SJCRH30 (cell line): ENCODE measurements at regions not wholly inside any gene's neighbourhood (a gene's known extent, or its start where the extent isn't known, plus 50 kb on each side); places are given as distances from the start of the nearest gene placed in this dataset.
A peak's percentile ranks its signal among the peaks of the same experiment; 100 is the strongest.

Source experiments
- DNase-seq, 2 experiments: peaks; one replicate each; pipeline ENCODE4 v3.0.0-alpha.2; 2015 to 2020
- H3K27ac ChIP-seq: fragments of 250-450 bp; sonication (Bioruptor Pico); 2 replicates; pipeline ENCODE4 v1.5.1; 2020; ENCODE audit warnings: mild to moderate bottlenecking, moderate library complexity
- H3K27me3 ChIP-seq: fragments of 250-450 bp; sonication (Bioruptor Pico); 2 replicates; pipeline ENCODE4 v1.5.1; 2020; ENCODE audit warnings: mild to moderate bottlenecking, moderate library complexity
- H3K36me3 ChIP-seq: fragments of 250-450 bp; sonication (Bioruptor Pico); 2 replicates; pipeline ENCODE4 v1.5.1; 2020; ENCODE audit warnings: mild to moderate bottlenecking, moderate library complexity
- H3K4me1 ChIP-seq: fragments of 250-450 bp; sonication (Bioruptor Pico); 2 replicates; pipeline ENCODE4 v1.5.1; 2020; ENCODE audit warnings: mild to moderate bottlenecking, moderate library complexity
- H3K4me3 ChIP-seq: fragments of 250-450 bp; sonication (Bioruptor Pico); 2 replicates; pipeline ENCODE4 v1.5.1; 2020; ENCODE audit warnings: mild to moderate bottlenecking, moderate library complexity
- H3K9me3 ChIP-seq: fragments of 250-450 bp; sonication (Bioruptor Pico); replicated peaks from 2 replicates; pipeline ENCODE4 v1.5.1; 2020; ENCODE audit warnings: mild to moderate bottlenecking, moderate library complexity

DNA sequence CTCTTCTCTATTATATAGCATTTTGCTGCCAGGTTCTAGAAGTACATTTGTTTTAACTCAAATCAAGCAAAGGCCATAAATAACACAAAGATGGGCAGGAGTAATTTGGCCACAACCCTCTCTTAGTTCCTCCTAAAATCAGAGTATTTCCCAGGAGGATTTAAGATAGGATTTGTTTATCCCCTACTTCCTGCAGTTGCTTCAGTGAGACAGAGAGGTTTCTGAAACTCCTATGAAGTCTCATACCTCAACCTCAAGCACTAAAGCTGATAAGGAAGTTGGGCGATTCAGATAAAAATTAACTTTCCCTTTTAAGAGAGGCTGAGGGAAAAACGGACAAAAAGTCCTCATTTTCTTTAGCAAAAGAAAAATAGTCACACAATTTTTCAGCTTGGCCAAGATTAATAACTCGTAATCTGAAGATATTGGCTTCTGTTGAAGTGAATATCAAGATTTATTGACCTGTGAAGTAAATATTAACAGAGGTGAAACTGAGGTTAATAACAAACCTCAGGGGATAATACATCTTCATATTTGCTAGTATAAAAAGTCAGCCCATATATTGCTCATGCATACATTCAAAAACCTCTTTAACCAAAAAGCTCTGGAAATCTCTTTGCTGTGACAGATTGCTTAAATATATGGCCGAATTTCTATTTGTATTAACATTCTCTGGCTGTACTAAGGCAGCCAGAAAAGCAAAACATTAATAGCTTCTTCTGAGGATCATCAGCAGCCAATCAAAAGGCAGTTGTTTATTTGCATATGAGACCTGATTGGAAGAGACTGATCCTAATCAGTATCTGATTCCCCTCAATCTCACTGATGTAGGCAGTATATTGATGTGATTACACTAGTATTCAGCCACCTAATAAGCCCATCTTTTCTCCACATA lies 90.6 kb upstream of the GADL1 start:
- no peak overlapping the region for H3K27ac ChIP-seq
- no peak overlapping the region for H3K4me3 ChIP-seq
- H3K4me1 ChIP-seq: no peaks in the 10 kb centered on the region
- no peaks in the 10 kb centered on the region for H3K9me3 ChIP-seq
- DNase-seq: no peak
- H3K27me3 ChIP-seq: no peaks in the 10 kb centered on the region
- H3K36me3 ChIP-seq: no peaks in the 10 kb centered on the region

DNA sequence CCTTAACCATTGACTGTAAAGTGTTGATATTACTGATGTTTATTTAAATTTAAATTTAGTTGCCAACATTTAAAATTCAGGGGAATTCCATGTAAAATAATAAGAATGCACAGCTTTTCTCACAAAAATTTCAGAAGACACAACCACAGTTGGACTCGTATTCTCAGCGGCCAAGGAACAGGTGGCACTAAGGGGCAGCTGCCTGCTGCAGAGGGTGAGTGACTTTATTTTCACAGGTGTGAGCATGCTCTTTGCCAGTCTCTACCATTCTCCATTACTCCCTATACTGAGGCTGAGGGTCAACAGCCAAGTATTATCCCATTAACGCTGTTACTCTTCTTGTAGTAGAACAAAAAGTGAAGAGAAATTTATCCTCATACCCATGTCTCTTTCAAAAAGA lies 92.1 kb upstream of the GADL1 start:
- Histone ChIP-seq H3K9me3 (no peaks in the 10 kb centered on the region), H3K27ac (no peak overlapping the region), H3K4me3 (no peak overlapping the region), H3K36me3 (no peaks in the 10 kb centered on the region), H3K4me1 (no peaks in the 10 kb centered on the region), H3K27me3 (no peaks in the 10 kb centered on the region)
- no peak for DNase-seq

DNA sequence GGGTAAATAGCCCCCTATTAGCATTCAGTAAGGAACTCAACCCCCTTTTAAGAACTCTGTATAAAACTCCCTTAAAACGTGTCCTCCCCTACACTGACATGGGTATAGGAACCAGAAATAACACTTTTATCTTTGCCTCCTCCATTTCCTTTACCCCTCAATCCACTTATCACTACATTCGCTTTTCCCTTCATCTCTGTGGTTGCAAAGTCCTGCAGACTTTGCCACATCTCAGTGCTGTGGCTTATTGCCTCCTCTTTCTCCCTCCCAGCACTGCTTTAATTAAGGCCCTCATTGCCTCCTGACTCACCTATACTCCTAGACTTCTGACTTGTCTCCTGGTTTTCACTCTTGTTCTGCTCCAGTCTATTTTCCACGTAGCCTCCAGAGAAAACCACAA lies 94.3 kb upstream of the GADL1 start:
- Histone ChIP-seq H3K9me3 (no peaks in the 10 kb centered on the region), H3K27ac (peak overlapping the region; percentile 24; the same call in 1 of the 2 replicates), H3K27me3 (no peaks in the 10 kb centered on the region), H3K4me3 (no peak overlapping the region), H3K36me3 (no peaks in the 10 kb centered on the region), H3K4me1 (no peaks in the 10 kb centered on the region)
- no peak for DNase-seq

DNA sequence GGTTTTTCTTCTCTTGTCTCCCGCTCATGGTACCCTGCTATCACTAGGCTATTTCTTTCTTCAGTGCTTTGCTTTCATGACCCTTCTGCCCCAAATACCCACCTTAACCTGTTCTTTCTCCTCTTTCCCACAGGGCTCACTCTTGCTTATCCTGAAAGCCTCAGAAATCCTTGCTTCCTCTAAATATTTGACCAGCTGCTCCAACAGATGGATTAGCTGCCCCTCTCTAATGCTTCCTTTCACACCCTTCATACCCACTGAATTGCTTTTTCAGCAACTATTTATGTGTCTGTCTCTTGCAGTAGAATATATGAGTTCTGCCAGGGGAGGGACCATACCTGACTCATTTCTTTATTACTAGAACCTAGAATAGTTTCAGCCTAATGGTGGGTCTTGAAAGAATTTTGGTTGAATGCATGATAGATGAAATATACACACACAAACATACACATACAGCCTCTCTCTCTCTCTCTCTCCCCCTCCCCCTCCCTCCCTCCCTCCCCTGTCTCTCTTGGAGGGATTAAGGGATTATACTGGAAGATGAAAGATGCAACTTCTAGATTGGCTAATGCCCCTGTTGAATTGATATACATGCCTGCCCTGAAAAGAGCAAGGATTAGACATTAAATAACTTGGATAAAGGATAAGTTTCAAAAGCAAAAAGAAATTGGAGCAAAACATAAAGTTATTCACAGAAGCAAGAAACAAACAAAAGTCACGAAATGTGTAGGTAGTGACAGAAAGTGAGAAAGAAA lies 95.0 kb upstream of the GADL1 start:
- Histone ChIP-seq H3K27me3 (no peaks in the 10 kb centered on the region), H3K27ac (peak overlapping the region; percentile 24; the same call in 1 of the 2 replicates), H3K4me3 (no peak overlapping the region), H3K4me1 (no peaks in the 10 kb centered on the region), H3K36me3 (no peaks in the 10 kb centered on the region), H3K9me3 (no peaks in the 10 kb centered on the region)
- peak in 1 of 2 experiments; percentile 51 for DNase-seq

DNA sequence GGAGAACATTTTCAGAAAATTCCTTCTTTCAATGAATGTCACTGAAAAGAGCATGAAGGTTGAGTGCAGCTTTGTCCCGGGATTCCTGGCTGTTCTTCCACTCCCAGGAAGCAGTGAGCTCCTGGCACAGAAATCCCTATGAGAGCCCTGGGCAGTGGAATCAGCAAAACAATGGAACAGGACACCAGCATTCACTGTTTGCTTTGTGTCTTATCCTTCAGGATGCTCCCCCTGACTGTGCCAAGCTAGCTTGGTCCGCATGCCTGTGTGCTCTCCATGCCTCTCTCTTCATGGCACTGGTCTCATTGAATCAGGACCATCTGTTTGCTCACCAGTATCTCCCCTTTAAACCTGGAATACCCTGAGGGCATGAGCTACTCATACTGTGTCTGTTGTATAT lies 102.0 kb upstream of the GADL1 start:
- Histone ChIP-seq H3K4me1 (no peaks in the 10 kb centered on the region), H3K27me3 (no peaks in the 10 kb centered on the region)

DNA sequence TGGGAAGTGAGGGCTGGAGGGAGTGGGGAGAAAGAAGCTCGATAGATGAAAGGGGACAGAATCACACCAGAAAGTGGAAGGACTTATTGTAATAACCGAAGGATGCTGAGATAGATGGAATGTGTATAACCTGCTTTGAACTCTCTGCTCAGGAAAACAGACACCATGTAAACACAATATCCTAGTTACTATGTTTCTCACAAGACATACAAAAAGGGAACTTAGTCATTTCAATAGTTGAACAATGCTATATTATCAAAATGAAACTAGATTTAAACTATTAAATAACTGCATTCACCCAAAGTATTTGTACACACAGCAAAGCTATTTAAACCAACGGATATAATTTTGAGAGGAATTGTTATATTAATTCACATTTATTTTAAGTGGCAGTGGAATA lies 108.3 kb upstream of the GADL1 start:
- H3K4me1 ChIP-seq: no peaks in the 10 kb centered on the region
- no peak overlapping the region for H3K27ac ChIP-seq
- H3K9me3 ChIP-seq: no peaks in the 10 kb centered on the region
- no peak overlapping the region for H3K4me3 ChIP-seq
- H3K27me3 ChIP-seq: no peaks in the 10 kb centered on the region
- DNase-seq: no peak
- no peaks in the 10 kb centered on the region for H3K36me3 ChIP-seq

More for the DNA sequence above, 102.0 kb upstream of the GADL1 start:
- peak in 1 of 2 experiments; percentile 6 for DNase-seq
- Histone ChIP-seq H3K9me3 (no peaks in the 10 kb centered on the region), H3K36me3 (no peaks in the 10 kb centered on the region), H3K27ac (no peak overlapping the region), H3K4me3 (no peak overlapping the region)

DNA sequence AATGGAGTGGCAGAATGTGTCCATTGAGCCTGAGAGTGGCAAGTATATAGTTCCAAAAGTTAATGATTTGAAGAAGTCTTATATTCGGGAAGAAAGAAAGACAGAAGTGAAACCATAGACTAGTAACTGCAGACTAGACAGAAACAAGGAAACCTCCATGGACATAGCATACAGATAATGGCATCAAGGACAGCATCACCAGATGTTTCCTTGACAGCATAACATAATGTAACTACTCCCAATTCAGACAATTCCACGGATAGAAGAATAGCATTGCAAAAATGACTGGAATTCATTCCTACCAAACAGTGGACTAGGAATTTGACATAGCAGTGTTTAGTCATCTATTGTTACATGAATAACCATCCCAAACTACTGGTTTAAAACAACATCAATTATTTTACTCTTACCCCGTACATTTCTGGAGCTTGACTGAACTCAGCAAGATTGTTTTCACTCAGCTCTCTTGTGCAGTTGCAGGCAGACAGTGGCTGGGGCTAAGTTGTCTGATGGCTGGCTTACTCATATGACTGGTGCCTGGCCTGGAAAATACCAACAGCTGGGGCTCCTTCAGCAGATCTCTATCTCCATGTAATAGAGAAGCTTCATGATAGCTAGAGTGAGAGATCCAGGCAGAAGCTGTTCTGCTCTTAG lies 109.7 kb upstream of the GADL1 start:
- Histone ChIP-seq H3K27ac (no peak overlapping the region), H3K4me1 (no peaks in the 10 kb centered on the region), H3K27me3 (no peaks in the 10 kb centered on the region), H3K4me3 (no peak overlapping the region), H3K9me3 (no peaks in the 10 kb centered on the region), H3K36me3 (no peaks in the 10 kb centered on the region)
- DNase-seq: peak; percentile 24 to 39

DNA sequence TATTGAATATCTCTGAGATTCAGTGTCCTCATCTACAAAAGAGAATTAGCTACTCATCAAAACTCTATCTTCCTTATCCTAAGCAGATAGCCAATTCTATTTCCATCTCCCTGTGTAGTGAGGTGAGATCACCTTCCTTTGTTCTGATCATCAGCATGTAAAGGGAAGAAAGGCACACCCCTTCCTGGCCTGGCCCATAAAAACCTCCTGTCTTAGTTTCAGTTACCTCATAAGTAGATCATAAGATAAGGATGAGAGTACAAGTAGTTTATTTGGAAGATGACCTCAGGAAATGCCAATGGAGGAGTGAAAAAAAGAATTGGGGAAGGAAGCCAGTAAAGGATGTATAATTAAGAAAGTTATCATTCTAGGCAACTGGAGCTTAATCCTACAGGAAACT lies 114.5 kb upstream of the GADL1 start:
- H3K4me1 ChIP-seq: no peaks in the 10 kb centered on the region
- no peaks in the 10 kb centered on the region for H3K27me3 ChIP-seq
- no peak for DNase-seq
- H3K9me3 ChIP-seq: no peaks in the 10 kb centered on the region
- no peak overlapping the region for H3K4me3 ChIP-seq
- H3K27ac ChIP-seq: no peak overlapping the region
- no peaks in the 10 kb centered on the region for H3K36me3 ChIP-seq

DNA sequence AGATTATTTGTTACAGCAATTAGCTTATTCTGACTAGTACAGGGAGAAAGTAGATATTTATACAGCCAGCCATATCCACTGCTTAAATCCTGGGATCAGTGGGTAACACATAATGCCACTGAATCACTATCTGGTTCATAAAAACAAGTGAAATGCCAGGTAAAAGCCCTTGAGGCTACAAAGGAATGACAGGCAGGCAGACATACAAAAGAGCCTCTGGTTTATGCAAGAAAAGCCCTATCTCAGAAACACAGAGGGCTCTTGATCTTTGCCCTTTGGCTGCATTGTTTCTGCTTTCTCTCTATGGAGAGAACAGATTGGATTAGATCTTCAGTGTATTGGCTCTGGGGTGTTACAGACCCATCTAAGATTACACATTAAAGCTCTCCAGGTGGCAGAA lies 115.4 kb upstream of the GADL1 start:
- H3K27ac ChIP-seq: no peak overlapping the region
- H3K27me3 ChIP-seq: no peaks in the 10 kb centered on the region
- no peak overlapping the region for H3K4me3 ChIP-seq
- no peaks in the 10 kb centered on the region for H3K4me1 ChIP-seq
- H3K9me3 ChIP-seq: no peaks in the 10 kb centered on the region
- DNase-seq: no peak
- H3K36me3 ChIP-seq: no peaks in the 10 kb centered on the region

DNA sequence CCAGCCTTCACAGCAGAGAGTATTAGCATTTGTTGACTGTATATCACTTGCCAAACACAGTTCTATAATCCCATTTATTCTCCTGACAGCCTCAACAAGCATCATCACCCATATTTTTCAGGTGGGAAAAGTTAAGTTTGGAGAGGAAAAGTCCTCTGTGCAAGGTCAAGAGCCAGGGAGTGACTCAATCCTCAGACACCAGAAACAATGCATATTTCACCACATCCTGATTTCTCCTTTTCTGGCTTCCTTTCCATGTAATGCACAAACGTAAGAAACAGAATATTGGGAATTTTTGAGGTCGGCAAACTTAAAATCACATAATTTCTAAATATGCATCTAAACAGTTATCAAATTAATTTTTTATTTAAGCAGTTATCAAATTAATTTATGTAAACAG lies 116.0 kb upstream of the GADL1 start:
- H3K9me3 ChIP-seq: no peaks in the 10 kb centered on the region
- no peaks in the 10 kb centered on the region for H3K4me1 ChIP-seq
- DNase-seq: no peak
- no peak overlapping the region for H3K27ac ChIP-seq
- H3K36me3 ChIP-seq: no peaks in the 10 kb centered on the region
- H3K4me3 ChIP-seq: no peak overlapping the region
- H3K27me3 ChIP-seq: no peaks in the 10 kb centered on the region

DNA sequence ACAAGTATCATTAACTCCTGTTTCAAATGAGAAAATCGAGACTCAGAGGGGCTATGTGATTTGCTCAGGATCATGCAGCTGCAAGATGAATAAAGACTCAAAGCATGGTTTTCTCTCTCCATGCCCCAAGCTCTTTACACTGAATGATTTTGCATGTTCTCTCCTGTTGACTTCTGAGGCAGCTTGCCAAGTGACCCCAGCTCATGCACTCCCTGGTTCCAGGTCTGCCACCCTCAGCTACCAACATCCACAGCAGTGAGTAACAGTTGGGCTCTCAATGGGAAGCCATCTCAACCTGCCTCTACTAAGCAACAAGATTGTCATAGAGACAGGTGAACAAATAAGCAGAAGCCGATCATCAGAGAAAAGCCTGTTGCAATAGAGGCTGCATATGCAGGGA lies 116.9 kb upstream of the GADL1 start:
- no peaks in the 10 kb centered on the region for H3K9me3 ChIP-seq
- DNase-seq: no peak
- H3K4me1 ChIP-seq: no peaks in the 10 kb centered on the region
- no peak overlapping the region for H3K4me3 ChIP-seq
- no peak overlapping the region for H3K27ac ChIP-seq
- no peaks in the 10 kb centered on the region for H3K27me3 ChIP-seq
- no peaks in the 10 kb centered on the region for H3K36me3 ChIP-seq

DNA sequence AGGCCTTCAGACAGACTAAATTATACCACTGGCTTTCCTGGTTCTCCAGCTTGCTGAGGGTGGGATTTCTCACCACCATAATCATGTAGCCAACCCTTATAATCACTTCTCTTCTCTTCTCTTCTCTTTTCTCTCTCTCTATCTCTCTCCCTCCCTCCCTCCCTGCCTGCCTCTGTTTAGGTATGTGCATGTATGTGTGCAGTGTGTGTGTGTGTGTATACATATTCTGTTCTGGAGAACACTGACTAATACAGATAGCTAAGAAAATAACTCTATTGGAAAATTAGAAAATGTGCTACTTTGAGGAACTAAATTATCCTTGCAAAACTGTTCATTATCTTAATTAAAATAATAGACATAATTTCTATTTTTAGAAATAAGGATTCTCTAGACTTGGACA lies 118.6 kb upstream of the GADL1 start:
- no peaks in the 10 kb centered on the region for H3K27me3 ChIP-seq
- H3K36me3 ChIP-seq: no peaks in the 10 kb centered on the region
- DNase-seq: no peak
- no peak overlapping the region for H3K4me3 ChIP-seq
- H3K4me1 ChIP-seq: no peaks in the 10 kb centered on the region
- no peak overlapping the region for H3K27ac ChIP-seq
- H3K9me3 ChIP-seq: no peaks in the 10 kb centered on the region

DNA sequence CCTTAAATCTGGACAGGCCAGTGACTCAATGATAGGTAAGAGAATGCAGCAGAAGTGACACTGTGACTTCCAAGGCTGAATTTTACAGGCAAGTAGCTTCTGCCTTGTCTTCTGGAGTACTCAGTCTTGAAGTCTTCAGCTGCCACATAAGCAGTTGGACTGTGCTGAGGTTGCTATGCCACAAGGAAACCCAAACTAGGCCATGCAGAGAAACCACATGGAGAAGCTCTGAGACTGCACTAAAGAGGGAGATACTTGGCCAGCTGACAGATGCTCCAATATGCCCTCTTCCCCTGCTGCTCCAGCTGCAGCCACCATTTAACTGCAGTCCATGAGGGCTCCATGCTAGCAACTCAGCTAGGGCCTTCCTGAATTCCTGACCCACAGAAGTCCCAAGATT lies 119.4 kb upstream of the GADL1 start:
- Histone ChIP-seq H3K27ac (no peak overlapping the region), H3K9me3 (no peaks in the 10 kb centered on the region), H3K27me3 (no peaks in the 10 kb centered on the region), H3K36me3 (no peaks in the 10 kb centered on the region), H3K4me3 (no peak overlapping the region), H3K4me1 (no peaks in the 10 kb centered on the region)
- no peak for DNase-seq

DNA sequence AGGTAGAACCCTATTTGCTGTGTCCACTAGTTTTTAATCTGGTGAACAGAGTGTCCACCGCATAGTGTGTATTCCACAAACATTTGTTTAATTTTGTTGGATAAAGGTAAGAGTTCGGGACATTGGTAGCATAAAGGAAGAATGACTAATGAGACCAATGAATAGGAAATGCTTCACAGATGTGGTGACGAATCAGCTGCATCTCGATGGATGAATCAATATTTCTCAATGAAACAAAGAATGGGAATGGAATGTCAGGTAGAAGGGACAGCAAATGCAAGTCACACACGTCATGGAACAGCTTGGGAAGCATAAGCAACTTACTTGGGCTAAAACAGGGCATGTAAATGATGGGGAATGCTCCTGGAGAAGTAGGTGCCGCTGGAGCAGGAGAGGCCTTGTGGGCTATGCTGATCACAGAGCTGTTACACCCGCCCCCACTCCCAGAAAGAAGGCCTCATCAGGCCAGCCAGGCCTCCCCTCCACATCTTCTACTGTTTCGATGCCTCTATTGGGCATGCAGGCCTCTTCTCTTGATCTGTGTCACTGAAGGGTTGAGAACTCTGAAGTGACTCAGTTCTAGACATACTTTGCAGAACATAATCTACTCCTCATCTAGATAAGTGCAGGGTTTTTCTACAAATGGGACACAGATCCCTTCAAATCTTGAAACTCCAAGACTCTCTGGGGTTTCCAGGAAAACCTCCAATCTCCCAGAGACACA lies 120.0 kb upstream of the GADL1 start:
- Histone ChIP-seq H3K27ac (no peak overlapping the region), H3K4me3 (no peak overlapping the region), H3K36me3 (no peaks in the 10 kb centered on the region), H3K4me1 (no peaks in the 10 kb centered on the region), H3K9me3 (no peaks in the 10 kb centered on the region), H3K27me3 (no peaks in the 10 kb centered on the region)
- no peak for DNase-seq

DNA sequence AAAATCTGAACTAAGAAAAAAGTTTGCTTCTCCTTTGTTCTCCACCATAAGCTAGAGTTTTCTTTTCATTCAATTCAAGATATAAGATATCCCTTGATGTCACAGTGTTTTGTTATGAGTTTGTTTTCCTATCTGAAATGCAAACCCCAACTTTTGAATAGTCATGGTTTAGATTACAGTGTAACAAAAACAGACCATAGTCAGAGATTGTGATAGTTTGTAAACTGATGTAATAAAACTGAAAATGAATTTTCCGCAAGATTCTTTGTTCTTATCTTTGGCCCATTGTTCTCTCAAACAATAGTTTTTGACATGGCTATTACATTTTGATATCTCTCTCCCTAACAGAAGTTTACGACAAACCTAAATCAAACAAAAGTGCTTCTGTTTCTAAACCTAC lies 121.7 kb upstream of the GADL1 start:
- Histone ChIP-seq H3K9me3 (no peaks in the 10 kb centered on the region), H3K27me3 (no peaks in the 10 kb centered on the region), H3K36me3 (no peaks in the 10 kb centered on the region), H3K4me1 (no peaks in the 10 kb centered on the region), H3K4me3 (no peak overlapping the region), H3K27ac (no peak overlapping the region)
- no peak for DNase-seq
